Upper lobe of left lung (tissue), 4 donors: ENCODE measurements at regions not wholly inside any gene's neighbourhood (a gene's known extent, or its start where the extent isn't known, plus 50 kb on each side); places are given as distances from the start of the nearest gene placed in this dataset.

ENCODE experiments used
- POLR2AphosphoS5 ChIP-seq, 2 donors: sonication (generic); formaldehyde crosslinking; IDR thresholded peaks; one replicate each; pipeline ENCODE4 v1.5.1; 2017; ENCODE audit warnings: antibody characterized with exemption in 2 of 2
- TF ChIP-seq, protein P1 (sequence below), 6 experiments: fragments of 450-650 bp in 4 of 6; fragments of 200-600 bp in 2 of 6; sonication (generic) in 2 of 6; IDR thresholded peaks; one replicate each; pipeline ENCODE4 v1.5.1; 2016 to 2019; ENCODE audit warnings: antibody characterized with exemption in 6 of 6

DNA sequence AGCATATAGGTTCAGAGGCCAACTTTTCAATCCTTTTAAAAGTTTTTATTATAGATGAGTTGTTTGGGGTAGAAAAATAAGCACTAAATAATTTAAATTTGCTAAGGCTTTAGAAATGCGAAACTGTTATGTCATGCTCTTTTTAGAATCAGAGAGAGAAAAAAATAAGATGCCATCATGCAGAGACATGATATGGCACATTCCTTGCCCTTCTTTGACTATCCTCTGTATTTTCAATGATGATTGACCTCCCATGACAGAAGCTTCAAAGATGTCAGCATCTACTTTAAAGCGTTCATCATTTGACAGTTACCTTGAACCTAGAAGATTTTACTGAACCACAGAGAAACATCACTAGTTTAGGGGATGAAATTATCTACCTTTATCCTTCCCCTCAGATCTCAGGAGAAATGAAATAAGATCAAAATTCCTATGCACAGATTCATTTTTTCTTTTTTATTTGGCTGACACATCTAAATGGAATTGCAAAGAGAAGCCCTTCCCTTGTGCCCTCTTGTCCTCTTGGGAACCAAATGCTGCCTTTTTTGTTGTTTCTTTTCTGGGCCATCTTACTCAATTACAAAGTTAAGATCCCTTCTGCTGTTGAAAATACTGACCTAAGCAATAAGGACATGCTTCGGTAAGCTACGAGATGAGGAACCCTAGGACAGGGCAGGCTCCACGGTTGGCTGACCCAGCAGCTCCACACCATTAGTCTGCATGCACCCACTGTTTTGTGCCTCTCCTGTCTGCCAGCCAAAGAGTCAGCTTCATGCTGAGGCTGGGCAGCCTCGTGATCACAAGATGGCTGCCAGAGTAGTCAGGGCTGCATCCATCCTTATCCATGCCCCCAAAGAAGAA lies 289.7 kb upstream of the TPM1 start:
- TF ChIP-seq, protein P1, sequence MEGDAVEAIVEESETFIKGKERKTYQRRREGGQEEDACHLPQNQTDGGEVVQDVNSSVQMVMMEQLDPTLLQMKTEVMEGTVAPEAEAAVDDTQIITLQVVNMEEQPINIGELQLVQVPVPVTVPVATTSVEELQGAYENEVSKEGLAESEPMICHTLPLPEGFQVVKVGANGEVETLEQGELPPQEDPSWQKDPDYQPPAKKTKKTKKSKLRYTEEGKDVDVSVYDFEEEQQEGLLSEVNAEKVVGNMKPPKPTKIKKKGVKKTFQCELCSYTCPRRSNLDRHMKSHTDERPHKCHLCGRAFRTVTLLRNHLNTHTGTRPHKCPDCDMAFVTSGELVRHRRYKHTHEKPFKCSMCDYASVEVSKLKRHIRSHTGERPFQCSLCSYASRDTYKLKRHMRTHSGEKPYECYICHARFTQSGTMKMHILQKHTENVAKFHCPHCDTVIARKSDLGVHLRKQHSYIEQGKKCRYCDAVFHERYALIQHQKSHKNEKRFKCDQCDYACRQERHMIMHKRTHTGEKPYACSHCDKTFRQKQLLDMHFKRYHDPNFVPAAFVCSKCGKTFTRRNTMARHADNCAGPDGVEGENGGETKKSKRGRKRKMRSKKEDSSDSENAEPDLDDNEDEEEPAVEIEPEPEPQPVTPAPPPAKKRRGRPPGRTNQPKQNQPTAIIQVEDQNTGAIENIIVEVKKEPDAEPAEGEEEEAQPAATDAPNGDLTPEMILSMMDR (IDR thresholded peaks at IDR 0.05) = no peak
- no peak for TF ChIP-seq POLR2AphosphoS5 (IDR thresholded peaks at IDR 0.05)
